Right lobe of liver (tissue), 6 donors: ENCODE measurements at regions not wholly inside any gene's neighbourhood (a gene's known extent, or its start where the extent isn't known, plus 50 kb on each side); places are given as distances from the start of the nearest gene placed in this dataset.

ENCODE experiments used
- ATAC-seq, 4 donors: fragments of 200-7000 bp; cut with Tn5 transposase; one replicate each; pipeline ENCODE4 v1.9.1; 2020; ENCODE audit warnings: mild to moderate bottlenecking in 4 of 4, moderate library complexity in 4 of 4
- DNase-seq, 3 donors: peaks; one replicate each; pipeline ENCODE4 v3.0.0-alpha.2; 2020
- H3K27ac ChIP-seq, 3 donors: fragments of 200-600 bp; one replicate each; pipeline ENCODE4 v1.8.0; 2022
- H3K27me3 ChIP-seq, 2 donors: fragments of 200-600 bp; one replicate each; pipeline ENCODE4 v1.8.0; 2022
- H3K36me3 ChIP-seq, 4 donors: fragments of 200-600 bp; sonication (generic) in 1 of 4; one replicate each; pipeline versions ENCODE4 v1.5.1 to v1.8.0; 2017 to 2022; ENCODE audit warnings: control low read depth in 1 of 4
- H3K4me1 ChIP-seq, 4 donors: fragments of 200-600 bp; sonication (generic) in 1 of 4; one replicate each; pipeline versions ENCODE4 v1.5.1 to v1.8.0; 2017 to 2022; ENCODE audit warnings: control low read depth in 1 of 4
- H3K4me3 ChIP-seq, 3 donors: fragments of 200-600 bp; one replicate each; pipeline ENCODE4 v1.8.0; 2022
- H3K9me3 ChIP-seq, 4 donors: fragments of 200-600 bp; sonication (generic) in 1 of 4; one replicate each; pipeline versions ENCODE4 v1.5.1 to v1.8.0; 2017 to 2022; ENCODE audit warnings: control low read depth in 1 of 4
- POLR2A ChIP-seq: fragments of 450-650 bp; IDR thresholded peaks from one replicate; pipeline ENCODE4 v1.6.1; 2017; ENCODE audit warnings: antibody characterized with exemption, mild to moderate bottlenecking
- WGBS: methylation state at CpG from one replicate; pipeline ENCODE4 v1.1.6; 2018; ENCODE audit warnings: low coverage, low lambda C conversion rate; ENCODE audit not compliant: insufficient coverage; ENCODE audit errors: missing lambda C conversion rate; 5-methylcytosine and 5-hydroxymethylcytosine counted together
- intact Hi-C, 2 donors: fragments of 100-400 bp; cut with DNase I; formaldehyde crosslinking; loops; one replicate each; pipeline versions ENCODE4 v1.11.2 to v1.14.1; 2022
- TF ChIP-seq, protein P1 (sequence below), 4 donors: fragments of 200-600 bp in 3 of 4; fragments of 450-650 bp in 1 of 4; IDR thresholded peaks; one replicate each; pipeline versions ENCODE4 v1.5.1 to v1.8.0; 2016 to 2022; ENCODE audit warnings: antibody characterized with exemption in 4 of 4, mild to moderate bottlenecking in 2 of 4
- donor health status: DM: no; HTN: yes; CAD: no.
- donor health status: DM: no; HTN: no; CAD: no.
- donor health status: DM: no; HTN: no; CAD: no.
- donor health status: DM: no; HTN: yes; CAD: no.
- donor health status: DM: no; HTN: yes; CAD: no.

DNA sequence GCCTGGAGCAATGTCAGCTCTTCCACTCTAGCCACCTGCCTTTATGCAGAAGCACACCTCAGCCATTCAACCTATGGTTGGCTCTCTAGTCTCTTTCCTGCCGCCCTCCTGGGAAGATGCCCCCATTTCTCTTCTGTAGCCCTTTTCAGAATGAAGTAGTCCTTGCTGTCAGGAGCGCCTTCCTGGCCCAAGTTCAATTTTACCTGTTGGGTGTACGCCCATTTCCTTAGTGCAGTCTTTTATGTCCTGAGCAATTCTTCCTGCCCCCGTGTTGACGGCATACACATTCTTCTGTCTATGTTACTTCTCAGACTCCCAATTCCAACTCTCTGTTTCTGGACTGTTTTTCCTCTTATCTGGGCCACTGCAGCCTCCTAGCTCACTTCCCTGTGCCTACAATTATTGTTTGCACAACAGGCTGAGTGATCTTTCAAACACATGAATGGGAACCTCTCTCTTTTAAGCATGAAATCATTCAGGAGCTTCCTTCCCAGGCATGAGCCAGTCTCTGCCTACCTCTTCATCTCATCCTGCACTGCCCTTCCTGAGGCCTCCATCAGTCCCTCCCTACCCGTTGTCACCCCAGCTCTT, 389.2 kb downstream of the CD83 start:
- ATAC-seq (no peak), DNase-seq (no peak)
- no peak for TF ChIP-seq POLR2A
- TF ChIP-seq, protein P1, sequence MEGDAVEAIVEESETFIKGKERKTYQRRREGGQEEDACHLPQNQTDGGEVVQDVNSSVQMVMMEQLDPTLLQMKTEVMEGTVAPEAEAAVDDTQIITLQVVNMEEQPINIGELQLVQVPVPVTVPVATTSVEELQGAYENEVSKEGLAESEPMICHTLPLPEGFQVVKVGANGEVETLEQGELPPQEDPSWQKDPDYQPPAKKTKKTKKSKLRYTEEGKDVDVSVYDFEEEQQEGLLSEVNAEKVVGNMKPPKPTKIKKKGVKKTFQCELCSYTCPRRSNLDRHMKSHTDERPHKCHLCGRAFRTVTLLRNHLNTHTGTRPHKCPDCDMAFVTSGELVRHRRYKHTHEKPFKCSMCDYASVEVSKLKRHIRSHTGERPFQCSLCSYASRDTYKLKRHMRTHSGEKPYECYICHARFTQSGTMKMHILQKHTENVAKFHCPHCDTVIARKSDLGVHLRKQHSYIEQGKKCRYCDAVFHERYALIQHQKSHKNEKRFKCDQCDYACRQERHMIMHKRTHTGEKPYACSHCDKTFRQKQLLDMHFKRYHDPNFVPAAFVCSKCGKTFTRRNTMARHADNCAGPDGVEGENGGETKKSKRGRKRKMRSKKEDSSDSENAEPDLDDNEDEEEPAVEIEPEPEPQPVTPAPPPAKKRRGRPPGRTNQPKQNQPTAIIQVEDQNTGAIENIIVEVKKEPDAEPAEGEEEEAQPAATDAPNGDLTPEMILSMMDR (IDR thresholded peaks at IDR 0.05), result no peak
- 89% methylated on average over 6 of the region's 6 CpGs for WGBS
- intact Hi-C loops, result no loop called here
- no peaks in the 10 kb centered on the region for H3K27me3 ChIP-seq
- H3K4me1 ChIP-seq, result no peaks in the 10 kb centered on the region
- H3K36me3 ChIP-seq, result no peaks in the 10 kb centered on the region
- no peaks in the 10 kb centered on the region for H3K9me3 ChIP-seq
- H3K4me3 ChIP-seq, result no peak overlapping the region
- no peak overlapping the region for H3K27ac ChIP-seq

DNA sequence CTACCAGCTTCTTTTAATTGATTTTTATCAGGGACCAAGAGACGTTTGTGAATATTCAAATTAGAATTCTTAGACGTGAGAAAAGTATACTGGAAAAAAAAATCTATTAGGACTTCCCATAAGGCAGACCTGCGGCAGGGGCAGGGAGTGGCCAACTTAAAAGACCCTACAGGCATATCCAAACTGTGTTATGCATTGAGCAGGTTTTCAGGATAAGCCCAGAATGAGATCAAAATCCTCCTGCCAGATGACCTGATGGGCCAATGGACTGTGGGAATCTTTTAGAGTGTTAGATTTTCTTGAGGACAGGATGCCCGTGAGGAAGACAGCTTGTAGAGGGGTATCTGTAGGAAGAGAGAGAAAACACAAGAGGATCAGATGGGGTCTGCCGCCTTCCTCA, 391.5 kb downstream of the CD83 start:
- DNase-seq, result no peak
- WGBS, result 63% methylated on average over 5 of the region's 5 CpGs
- TF ChIP-seq, protein P1 (IDR thresholded peaks at IDR 0.05), result no peak
- no peak for TF ChIP-seq POLR2A

DNA sequence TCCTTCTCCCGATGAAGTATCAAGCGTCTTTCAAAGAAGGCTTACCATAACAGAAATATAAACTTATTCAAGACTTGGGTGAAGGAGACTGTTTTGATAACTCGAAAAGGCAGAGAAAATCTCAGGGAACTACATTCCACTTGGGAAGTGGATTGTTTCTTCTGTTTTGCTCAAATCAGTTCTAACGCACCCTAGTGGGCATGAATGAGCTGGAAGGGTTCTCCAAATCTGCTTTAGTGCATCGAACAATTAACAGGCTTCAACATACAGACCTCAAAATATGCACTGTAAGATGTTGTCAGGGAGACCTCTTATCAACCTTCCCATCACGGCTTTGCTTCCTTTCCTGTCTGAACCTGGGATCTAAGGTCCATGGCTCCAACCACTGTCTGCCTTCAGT, 392.5 kb downstream of the CD83 start:
- Histone ChIP-seq H3K9me3 (no peaks in the 10 kb centered on the region), H3K36me3 (no peaks in the 10 kb centered on the region), H3K4me3 (no peak overlapping the region), H3K27me3 (no peaks in the 10 kb centered on the region), H3K27ac (no peak overlapping the region), H3K4me1 (no peaks in the 10 kb centered on the region)
- 74% methylated on average over 6 of the region's 6 CpGs for WGBS
- DNase-seq (no peak), ATAC-seq (peak in 1 of 4 donors; percentile 36)
- intact Hi-C loops, result no loop called here
- TF ChIP-seq POLR2A, result no peak
- TF ChIP-seq, protein P1 (IDR thresholded peaks at IDR 0.05), result peak in 3 of 4 donors; percentile 19 to 30 (median 27)

More for the DNA sequence above, 391.5 kb downstream of the CD83 start:
- intact Hi-C loops, result no loop called here
- Histone ChIP-seq H3K36me3 (no peaks in the 10 kb centered on the region), H3K27me3 (no peaks in the 10 kb centered on the region), H3K4me1 (no peaks in the 10 kb centered on the region), H3K27ac (no peak overlapping the region), H3K9me3 (no peaks in the 10 kb centered on the region), H3K4me3 (no peak overlapping the region)
- ATAC-seq, result no peak

DNA sequence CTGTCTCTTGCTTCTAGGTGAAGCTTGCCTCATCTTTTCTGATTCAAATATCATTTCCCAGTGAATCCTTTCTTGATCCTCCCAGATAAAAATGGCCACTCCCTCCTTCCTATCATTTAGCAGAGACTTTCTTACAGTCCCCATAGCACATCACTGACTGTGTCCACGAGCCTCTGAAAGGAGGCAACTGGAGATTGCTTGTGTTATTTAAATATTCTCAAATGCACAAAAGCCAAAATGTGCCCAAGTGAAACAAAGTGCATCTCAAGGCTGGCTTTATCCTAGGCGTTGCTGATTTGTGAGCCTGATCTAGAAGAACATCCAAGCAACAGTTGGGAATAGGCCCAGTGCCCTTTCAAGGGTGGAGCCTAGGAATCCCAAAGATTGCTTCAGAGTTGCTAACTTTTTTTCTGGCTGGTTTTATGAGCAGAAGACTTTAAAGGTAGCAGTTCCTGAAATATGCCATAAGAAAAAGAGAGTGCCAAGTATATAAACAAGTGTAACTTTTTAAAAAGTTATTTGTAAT, 393.6 kb downstream of the CD83 start:
- ATAC-seq, result no peak
- Histone ChIP-seq H3K9me3 (no peaks in the 10 kb centered on the region), H3K36me3 (no peaks in the 10 kb centered on the region), H3K27me3 (no peaks in the 10 kb centered on the region), H3K4me3 (no peak overlapping the region), H3K4me1 (no peaks in the 10 kb centered on the region), H3K27ac (no peak overlapping the region)
- DNase-seq, result no peak
- intact Hi-C loops, result no loop called here
- TF ChIP-seq, protein P1 (IDR thresholded peaks at IDR 0.05), result no peak
- no peak for TF ChIP-seq POLR2A
- WGBS, result 58% methylated on average over 2 of the region's 2 CpGs
